GM21528 (cell line): ENCODE measurements at regions not wholly inside any gene's neighbourhood (a gene's known extent, or its start where the extent isn't known, plus 50 kb on each side); places are given as distances from the start of the nearest gene placed in this dataset.

Experiments used
- ATAC-seq: cut with Tn5 transposase; IDR thresholded peaks from one replicate; pipeline ENCODE4 v1.9.1; 2021; ENCODE audit warnings: mild to moderate bottlenecking, moderate library complexity; ENCODE audit not compliant: unreplicated experiment, low FRiP score

- ATAC-seq: no peak
Measured at GRCh38 chr5:61621202-61621650, 289.2 kb downstream of the ZSWIM6 start.

DNA sequence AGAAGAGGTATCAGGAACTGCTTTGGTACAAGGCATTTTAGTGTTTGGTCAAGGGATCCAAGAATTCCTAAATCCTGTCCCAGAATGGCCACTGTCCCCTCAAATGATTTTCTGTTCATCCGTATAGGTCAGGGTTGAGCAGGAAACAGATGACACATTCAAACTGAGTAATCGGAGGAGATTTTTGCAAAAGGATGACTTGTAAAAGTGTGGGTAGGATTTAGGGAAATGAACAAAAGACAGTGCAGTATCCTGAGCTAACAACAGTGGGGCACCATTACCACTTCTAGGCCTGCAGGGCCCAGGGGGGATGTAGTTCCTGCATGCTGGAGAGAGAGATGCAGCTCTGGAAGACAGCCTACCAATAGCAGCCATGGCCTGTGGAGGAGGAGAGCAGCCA is 290.1 kb downstream of the ZSWIM6 start:
- no peak for ATAC-seq

- ATAC-seq: no peak
Measured at GRCh38 chr5:61623401-61624069, 291.5 kb downstream of the ZSWIM6 start.

DNA sequence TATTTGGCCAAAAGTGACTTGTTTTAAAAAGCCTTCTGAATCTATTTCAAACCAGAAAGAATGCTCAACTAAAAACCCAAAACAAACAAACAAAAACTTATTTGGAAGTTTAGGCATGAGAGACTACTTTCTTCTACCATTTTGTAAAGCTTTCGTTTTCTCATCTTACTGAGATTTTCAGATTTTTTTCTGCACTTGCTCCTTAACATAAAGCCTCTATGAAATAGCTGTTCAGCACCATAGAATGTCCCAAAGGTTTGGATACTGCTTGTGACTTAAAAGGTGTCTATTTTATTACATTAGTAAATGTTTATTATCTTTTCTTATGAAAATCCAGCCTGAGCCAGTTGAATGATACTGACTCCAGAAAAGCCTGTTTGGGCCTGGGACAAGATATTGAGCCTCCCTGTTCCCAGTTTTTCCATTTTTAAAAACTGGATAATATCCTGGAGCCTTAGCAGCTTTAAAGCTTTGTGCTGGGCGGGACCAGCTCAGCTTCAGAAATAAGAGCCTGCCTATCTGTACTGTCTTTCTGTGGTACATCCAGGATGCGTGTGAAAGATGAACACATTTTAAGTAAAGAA is 292.6 kb downstream of the ZSWIM6 start:
- ATAC-seq: no peak

GRCh38 chr5:61625137-61625561 is 293.1 kb downstream of the ZSWIM6 start:
- ATAC-seq: no peak

DNA sequence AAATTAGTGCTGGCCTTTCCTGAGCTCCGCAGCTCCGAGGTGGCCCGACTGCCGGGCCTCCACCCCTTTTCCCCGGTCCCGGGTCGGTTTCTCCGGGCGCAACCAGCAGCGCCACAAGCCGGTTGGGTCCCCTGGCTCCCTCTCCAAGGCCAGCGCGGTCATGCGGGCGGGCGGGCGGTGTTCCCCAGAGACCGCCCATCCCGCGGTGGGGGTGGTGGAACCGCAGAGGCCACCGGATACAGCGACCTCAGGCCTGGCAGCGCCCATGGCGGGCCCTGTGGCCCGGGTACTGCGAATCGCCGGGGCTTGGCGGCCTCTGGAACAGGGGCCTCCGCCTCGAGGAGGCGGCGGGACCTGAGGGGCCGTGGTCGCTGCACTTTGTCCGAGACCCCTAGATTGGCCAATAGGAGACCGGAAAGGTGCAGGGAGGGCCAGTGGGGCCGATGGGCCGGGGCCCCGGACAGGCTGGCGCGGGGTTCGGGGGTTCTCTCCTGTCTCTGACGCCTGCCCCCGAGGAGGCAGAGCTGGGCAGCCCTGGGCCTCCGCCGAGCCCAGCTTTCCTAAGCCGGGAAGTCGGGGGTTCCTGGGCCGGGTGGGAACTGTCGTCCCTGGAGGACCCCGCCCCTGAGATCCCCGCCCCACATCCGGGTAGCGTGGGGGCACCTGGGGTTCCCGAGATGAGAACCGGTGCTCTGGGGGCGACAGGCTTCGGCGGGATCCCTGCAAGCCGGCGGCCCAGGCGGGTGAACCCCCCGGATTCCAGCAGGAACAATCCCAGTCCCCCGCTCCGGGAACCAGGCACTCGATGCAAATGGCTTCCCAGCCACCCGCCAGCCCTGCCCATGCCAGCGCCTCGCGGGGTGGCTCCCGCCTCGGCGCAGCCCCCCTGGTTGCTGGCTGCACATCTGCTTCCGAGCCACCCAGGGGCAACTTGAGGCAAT is 293.9 kb downstream of the ZSWIM6 start:
- ATAC-seq: peak; percentile 59

DNA sequence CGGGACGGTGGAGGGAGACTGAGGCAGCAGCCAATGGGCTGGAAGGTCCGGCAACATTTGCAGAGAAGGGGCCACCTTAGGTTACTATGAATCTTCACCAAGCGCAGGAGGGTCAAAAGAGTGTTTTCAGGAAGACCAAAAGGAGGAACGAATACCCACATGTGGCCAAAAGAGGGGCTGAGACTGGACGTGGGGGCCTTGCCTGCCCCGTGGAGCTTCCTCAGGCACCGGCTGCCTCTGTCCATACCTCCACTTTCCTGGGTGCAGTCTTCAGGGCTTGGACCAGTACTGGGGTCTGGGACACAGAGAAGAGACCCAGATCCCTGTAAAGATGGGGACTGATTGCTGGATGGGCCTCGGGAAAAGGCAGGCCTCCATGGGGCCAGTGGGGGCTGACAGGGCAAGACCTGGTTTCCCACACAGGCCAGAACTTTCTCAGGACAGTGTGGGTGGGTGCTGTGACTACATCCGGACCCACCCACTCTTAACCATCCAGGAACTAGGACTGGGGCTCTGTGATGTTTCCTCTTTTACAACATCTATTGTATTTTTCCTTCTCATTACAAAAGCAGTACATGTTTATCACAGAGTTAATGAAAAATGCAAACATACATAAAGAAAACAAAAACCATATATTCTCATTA is 294.7 kb downstream of the ZSWIM6 start:
- ATAC-seq: peak; percentile 39

DNA sequence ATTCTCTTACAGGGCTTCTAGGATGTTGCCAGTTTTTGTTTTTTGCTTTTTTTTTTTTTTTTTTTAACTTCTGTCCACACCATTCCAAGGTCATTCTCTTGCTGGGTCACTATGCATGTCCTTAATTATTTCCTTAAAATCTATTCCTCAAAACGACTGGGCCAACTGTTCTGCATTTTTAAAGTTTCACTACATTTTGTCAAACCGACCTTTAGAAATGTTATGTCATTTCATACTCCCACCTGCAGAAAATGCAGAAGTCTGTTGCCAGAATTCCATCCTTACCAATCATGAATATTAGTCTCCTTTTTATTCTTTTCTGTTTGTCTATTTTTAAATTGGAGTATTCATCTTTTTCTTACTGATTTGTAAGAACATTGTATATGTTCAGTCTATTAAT is 295.5 kb downstream of the ZSWIM6 start:
- ATAC-seq: no peak

DNA sequence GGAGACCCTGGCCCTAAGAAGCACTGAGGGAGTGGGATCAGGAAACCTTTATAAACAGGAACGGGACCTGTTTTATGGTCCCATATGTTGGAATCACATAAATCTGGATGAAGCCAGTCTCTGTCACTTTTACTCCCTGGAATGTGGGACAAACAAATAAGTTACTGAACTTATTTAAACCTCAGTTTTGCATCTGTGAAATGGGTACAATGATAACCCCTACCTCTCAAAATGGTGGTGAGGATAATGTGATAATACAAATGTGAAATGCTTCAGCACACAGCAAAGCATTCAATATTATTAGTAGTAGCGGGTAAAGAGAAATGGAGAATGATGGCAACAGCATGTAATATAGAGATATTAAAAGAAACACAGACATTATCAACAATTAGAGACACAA is 298.9 kb downstream of the ZSWIM6 start:
- ATAC-seq: no peak

DNA sequence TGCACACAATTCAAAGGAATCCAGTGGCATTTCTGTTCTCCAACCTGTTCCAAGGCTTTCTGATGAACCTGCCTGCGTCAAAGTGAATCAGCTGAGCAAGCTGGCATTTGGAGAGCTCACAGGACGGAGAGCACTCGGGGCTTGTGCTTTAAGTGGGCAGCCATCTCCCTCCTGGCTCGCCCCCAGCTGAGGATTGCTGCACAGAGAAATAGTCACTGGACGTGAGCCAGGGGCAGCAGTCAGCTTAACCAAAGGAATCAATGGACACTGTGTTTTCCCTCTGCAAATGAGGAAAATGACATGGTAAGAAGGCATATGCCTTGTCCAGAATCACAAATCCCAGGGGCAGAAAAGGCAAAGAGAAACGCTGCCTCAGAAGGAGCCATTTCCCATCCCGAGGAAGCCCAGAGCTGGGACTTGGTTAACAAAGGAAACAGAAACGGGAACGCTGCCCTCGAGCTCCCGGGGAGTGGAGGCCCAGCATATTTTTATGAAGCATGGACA is 299.4 kb downstream of the ZSWIM6 start:
- no peak for ATAC-seq

DNA sequence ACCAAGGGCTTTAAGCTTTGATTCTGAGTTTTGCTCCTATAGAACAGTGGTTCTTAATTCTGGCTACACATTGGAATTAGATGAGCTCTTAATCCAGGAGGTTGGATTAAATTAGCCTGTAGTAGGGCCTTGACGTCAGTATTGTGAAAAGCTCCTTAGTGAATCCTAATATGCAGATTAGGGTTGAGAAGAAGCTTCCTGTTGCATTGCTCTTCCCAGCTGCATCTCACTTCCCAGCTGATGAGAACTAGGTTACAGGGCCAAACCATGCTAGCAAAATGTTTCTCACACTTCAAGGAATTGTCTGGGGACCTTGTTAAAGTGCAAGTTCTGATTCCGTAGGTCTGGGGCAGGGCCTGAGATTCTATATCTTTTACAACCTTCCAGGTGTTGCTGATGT is 300.0 kb downstream of the ZSWIM6 start:
- no peak for ATAC-seq

DNA sequence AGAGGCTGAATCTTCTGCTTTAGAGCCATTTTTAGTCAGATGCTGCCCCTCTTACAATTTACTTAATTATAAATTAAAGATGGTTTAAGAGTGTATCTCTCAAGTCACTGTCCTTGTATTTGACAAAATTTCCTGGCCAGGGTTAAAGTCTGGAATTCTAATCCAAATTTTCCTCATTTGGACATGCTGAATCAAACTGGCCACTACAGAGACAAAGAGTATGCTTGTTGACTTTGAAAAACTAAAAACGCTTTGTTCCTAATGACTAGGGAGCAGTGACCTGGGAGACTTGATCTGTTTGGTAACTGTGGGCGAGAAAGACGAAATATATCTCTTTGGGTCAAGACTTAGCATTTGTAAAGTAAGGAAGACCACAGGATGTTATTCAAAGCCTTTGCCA is 303.2 kb downstream of the ZSWIM6 start:
- no peak for ATAC-seq

GRCh38 chr5:61637566-61637965 is 305.5 kb downstream of the ZSWIM6 start:
- no peak for ATAC-seq

DNA sequence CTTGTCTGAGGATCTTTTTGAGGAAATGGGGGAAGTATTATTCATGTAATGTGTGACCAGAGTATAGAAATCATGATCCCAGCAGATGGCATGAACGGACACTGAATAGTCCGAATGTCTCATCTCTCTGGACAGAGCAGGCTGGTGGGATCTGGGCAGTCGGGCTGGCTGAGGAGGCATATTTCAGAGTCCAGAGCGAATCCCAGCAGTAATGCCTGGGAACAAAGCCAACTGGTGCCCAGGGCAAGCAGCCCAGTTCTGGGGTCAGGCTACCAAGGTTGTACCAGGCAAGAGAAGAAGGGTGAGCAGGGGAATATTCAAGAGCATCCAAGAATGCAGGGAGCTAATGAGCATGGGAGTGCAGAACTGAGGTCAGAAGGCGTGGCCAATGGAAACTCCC is 306.4 kb downstream of the ZSWIM6 start:
- no peak for ATAC-seq

DNA sequence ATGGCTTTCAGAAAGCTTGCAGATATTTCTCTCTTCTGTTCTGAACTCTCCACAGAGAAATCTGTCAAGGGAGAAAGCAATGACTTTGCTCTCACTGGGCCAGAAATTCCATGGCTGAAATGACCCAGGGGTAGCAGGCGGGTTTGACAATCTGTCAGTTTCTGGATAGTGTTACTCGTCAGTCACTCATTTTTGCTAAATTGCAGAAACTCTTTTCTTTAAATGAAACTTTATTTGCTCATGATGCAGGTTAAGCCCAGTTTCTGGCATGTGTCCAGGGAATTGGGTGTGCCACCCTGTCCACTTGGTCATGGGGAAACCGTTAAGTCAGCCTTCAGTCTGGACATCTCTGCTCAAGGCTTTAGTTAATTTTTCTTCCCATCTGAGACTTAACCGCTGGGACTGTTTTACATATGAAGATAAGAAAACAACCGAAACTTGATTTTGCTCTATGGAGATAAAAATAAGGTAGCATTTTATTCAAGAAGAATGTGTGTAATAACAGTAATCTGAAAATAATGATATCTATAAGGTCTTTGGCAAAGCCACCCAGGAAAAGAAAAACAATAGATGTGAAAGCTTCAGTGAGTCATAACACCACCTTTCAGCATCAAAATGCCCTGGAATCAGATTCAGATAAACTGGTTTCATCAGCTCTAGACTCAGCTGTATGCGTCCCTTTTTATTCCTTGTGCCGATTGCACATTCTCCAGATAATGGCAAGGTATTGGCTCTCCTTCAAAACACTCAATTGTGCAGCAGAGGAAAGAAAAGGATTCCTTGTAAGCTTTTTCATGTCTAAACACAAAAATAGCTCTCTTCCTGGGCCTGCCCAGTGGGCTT is 308.3 kb downstream of the ZSWIM6 start:
- no peak for ATAC-seq

GRCh38 chr5:61641748-61642565 is 309.9 kb downstream of the ZSWIM6 start:
- no peak for ATAC-seq

DNA sequence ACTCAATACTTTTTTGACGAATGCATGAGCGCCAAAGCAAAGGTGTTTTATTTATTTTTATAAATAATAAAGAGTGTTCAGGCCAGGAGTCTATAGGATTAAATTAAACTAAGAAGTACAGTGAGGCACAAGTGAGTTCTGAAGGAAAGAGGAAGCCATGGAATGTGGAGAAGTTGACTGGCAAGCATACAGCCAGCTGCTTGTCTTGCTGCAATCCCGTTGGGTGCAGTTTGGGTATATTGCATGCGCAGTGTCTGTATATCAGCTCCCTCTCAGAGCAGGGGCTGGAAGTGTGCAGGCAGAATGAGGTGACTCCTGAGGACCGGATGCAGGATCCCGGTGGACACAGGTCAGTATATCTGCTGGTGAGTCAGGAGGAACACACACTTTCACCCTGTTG is 315.6 kb downstream of the ZSWIM6 start:
- ATAC-seq: no peak

DNA sequence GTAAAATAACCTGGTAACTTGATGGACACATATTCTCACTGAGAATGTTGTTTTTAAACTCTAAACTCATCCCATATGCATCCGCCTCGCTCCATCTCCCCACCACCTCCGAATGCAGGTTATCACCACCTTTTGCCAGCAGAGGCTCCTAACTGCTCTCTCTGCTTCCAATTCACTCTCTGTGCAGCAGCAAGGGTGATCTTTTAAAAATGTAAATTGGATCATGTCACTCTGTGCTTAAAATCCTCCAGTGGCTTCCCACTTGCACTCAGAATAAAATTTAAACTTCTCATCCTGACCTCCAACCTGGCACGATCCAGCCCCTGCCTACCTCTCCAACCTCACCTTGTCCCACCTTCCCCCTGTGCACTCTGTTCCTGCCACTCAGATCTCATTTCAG is 317.2 kb downstream of the ZSWIM6 start:
- no peak for ATAC-seq

DNA sequence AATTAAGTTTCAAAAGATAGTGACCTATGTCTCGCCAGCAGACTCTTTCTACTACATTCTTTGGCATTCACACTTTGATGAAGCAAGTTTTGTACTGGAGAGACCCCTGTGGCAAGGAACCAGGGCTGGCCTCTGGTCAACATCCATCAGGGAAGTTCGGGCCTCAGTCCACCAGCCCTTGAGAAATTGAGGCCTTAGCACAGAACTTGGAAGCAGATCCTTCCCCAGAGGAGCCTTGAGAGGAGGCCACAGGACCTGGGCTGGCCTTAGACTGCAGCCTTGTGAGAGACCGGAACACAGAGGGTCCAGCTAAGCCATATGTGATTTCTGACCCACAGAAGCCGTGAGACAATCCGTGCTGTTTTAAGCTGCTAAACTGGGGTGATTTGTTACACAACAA is 317.9 kb downstream of the ZSWIM6 start:
- no peak for ATAC-seq
